ENCODE measurements at regions not wholly inside any gene's neighbourhood (a gene's known extent, or its start where the extent isn't known, plus 50 kb on each side); places are given as distances from the start of the nearest gene placed in this dataset.
"Not testable (repeated sequence)": the region's sequence is repeated elsewhere in the genome, so short reads cannot be mapped to it uniquely, and the experiment has no call there.

- CTCF ChIA-PET; H3K9me3 Mint-ChIP-seq; DNase-seq (ENCODE audit: low spot score); H3K4me3 Mint-ChIP-seq; H3K27ac Mint-ChIP-seq; H3K36me3 Mint-ChIP-seq; H3K4me1 Mint-ChIP-seq; ATAC-seq; H3K27me3 Mint-ChIP-seq (ENCODE audit: low read depth); POLR2A ChIA-PET: not testable (repeated sequence)
Measured at GRCh38 chr13:107926515-107926914, 288.8 kb downstream of the LIG4 start.

GRCh38 chr13:107916902-107917301, 298.4 kb downstream of the LIG4 start:
- POLR2A ChIA-PET, CTCF ChIA-PET: not testable (repeated sequence)

GRCh38 chr13:107912745-107913144, 302.6 kb downstream of the LIG4 start:
- ATAC-seq (no peak), DNase-seq (ENCODE audit: low spot score) (no peak)
- no peaks in the 10 kb centered on the region for H3K27me3 Mint-ChIP-seq (ENCODE audit: low read depth)
- POLR2A ChIA-PET = no interaction called here
- no peaks in the 10 kb centered on the region for H3K36me3 Mint-ChIP-seq
- no peak overlapping the region for H3K4me3 Mint-ChIP-seq
- CTCF ChIA-PET = no interaction called here
- no peak overlapping the region for H3K27ac Mint-ChIP-seq
- no peaks in the 10 kb centered on the region for H3K4me1 Mint-ChIP-seq
- TF ChIP-seq ATF3 (CRISPR knock-in tag; conservative IDR thresholded peaks at IDR 0.05) = no peak
- no peak for TF ChIP-seq SMAD4 (CRISPR knock-in tag; IDR thresholded peaks at IDR 0.05)
- no peak for TF ChIP-seq FOXK1 (CRISPR knock-in tag; IDR thresholded peaks at IDR 0.05)
- TF ChIP-seq ERG (CRISPR knock-in tag; IDR thresholded peaks at IDR 0.05) = no peak
- TF ChIP-seq E2F4 (CRISPR knock-in tag; IDR thresholded peaks at IDR 0.05; ENCODE audit: borderline replicate concordance, low read depth) = no peak
- no peak for TF ChIP-seq RELA (CRISPR knock-in tag; IDR thresholded peaks at IDR 0.05; ENCODE audit: borderline replicate concordance)
- no peak for TF ChIP-seq TCF7 (CRISPR knock-in tag; IDR thresholded peaks at IDR 0.05; ENCODE audit: low read depth)
- no peak for TF ChIP-seq GTF2I (CRISPR knock-in tag; conservative IDR thresholded peaks at IDR 0.05)
- no peak for TF ChIP-seq KAT7 (CRISPR knock-in tag; IDR thresholded peaks at IDR 0.05; ENCODE audit: borderline replicate concordance)
- TF ChIP-seq CTCF (IDR thresholded peaks at IDR 0.05) = no peak
- no peak for TF ChIP-seq GABPB1 (CRISPR knock-in tag; IDR thresholded peaks at IDR 0.05)
- TF ChIP-seq ZNF532 (CRISPR knock-in tag; IDR thresholded peaks at IDR 0.05; ENCODE audit: borderline replicate concordance) = no peak
- no peak for TF ChIP-seq IRF2 (CRISPR knock-in tag; IDR thresholded peaks at IDR 0.05; ENCODE audit: borderline replicate concordance, low read depth)
- no peak for TF ChIP-seq ATF1 (CRISPR knock-in tag; IDR thresholded peaks at IDR 0.05)
- no peak for TF ChIP-seq ZNF512 (CRISPR knock-in tag; IDR thresholded peaks at IDR 0.05; ENCODE audit: borderline replicate concordance)
- TF ChIP-seq ZNF281 (CRISPR knock-in tag; IDR thresholded peaks at IDR 0.05) = no peak
- peaks cover 8% of the 10 kb centered on the region for H3K9me3 Mint-ChIP-seq

More at GRCh38 chr13:107916902-107917301, 298.4 kb downstream of the LIG4 start:
- H3K4me3 Mint-ChIP-seq; H3K27me3 Mint-ChIP-seq (ENCODE audit: low read depth); H3K27ac Mint-ChIP-seq; H3K36me3 Mint-ChIP-seq; ATAC-seq; H3K4me1 Mint-ChIP-seq; DNase-seq (ENCODE audit: low spot score); H3K9me3 Mint-ChIP-seq: not testable (repeated sequence)
